Pancreas (tissue), 10 donors: ENCODE measurements at regions not wholly inside any gene's neighbourhood (a gene's known extent, or its start where the extent isn't known, plus 50 kb on each side); places are given as distances from the start of the nearest gene placed in this dataset.
"Not testable (repeated sequence)": the region's sequence is repeated elsewhere in the genome, so short reads cannot be mapped to it uniquely, and the experiment has no call there.

Source experiments
- ATAC-seq, 4 donors: fragments of 200-7000 bp; cut with Tn5 transposase; one replicate each; pipeline versions ENCODE4 v1.8.0 to v1.9.1; 2020; ENCODE audit warnings: mild to moderate bottlenecking in 4 of 4, moderate library complexity in 4 of 4
- DNase-seq, 6 donors: peaks; one replicate each; pipeline ENCODE4 v3.0.0-alpha.2; 2020
- FAIRE-seq: peaks from 2 replicates; lab custom pipeline; 2012; peaks lifted over from hg19 to GRCh38; lab: Jason Lieb, UNC
- H3K27ac ChIP-seq, 4 donors: fragments of 200-600 bp; sonication (generic); 1 replicate in 3 of 4; 2 replicates in 1 of 4; pipeline versions ENCODE4 v1.5.0 to v1.8.0; 2020
- H3K27me3 ChIP-seq, 4 donors: fragments of 200-600 bp; one replicate each; pipeline ENCODE4 v1.8.0; 2021
- H3K36me3 ChIP-seq, 3 donors: fragments of 200-600 bp; sonication (generic) in 1 of 3; one replicate each; pipeline versions ENCODE4 v1.5.0 to v1.8.0; 2020 to 2021
- H3K4me1 ChIP-seq, 3 donors: fragments of 200-600 bp; one replicate each; pipeline ENCODE4 v1.8.0; 2021
- H3K4me3 ChIP-seq, 4 donors: fragments of 200-600 bp; sonication (generic) in 2 of 4; one replicate each; pipeline versions ENCODE4 v1.5.0 to v1.8.0; 2020 to 2021
- H3K9me3 ChIP-seq, 4 donors: fragments of 200-600 bp; one replicate each; pipeline ENCODE4 v1.8.0; 2021
- CTCF ChIP-seq, 4 donors: fragments of 200-600 bp; sonication (generic) in 3 of 4; IDR thresholded peaks; one replicate each; pipeline versions ENCODE4 v1.5.0 to v1.8.0; 2021; ENCODE audit warnings: antibody characterized with exemption in 4 of 4
- WGBS, 2 donors: extraction: QIAGEN DNeasy Blood & Tissue Kit; methylation state at CpG; one replicate each; pipeline ENCODE4 v1.1.7; 2013; 5-methylcytosine and 5-hydroxymethylcytosine counted together
- intact Hi-C, 3 donors: fragments of 100-400 bp; cut with DNase I; formaldehyde crosslinking; loops; one replicate each; pipeline versions ENCODE4 v1.11.1 to v1.14.2; 2022
- donor health status: healthy with polysubstance abuse.
- donor health status: DM: no; HTN: no; CAD: no; lungs with moderate emphysema.
- donor health status: DM: no; HTN: no; CAD: no.
- donor health status: control.
- donor health status: control.
- donor health status: Bipolar disorder and iron deficiency.
- donor health status: DM: yes; HTN: yes; CAD: no.
- donor health status: DM: no; HTN: no; CAD: no.
- donor health status: DM: no; HTN: no; CAD: no.
- donor health status: DM: yes; HTN: yes; CAD: no.

GRCh38 chr10:64430690-64431323 is 909.6 kb downstream of the REEP3 start:
- intact Hi-C loops, result no loop called here
- no peak for DNase-seq
- TF ChIP-seq CTCF (IDR thresholded peaks at IDR 0.05), result peak in 1 of 4 donors; percentile 14
- H3K27me3 ChIP-seq, result no peaks in the 10 kb centered on the region
- no peak overlapping the region for H3K4me3 ChIP-seq
- H3K4me1 ChIP-seq, result no peaks in the 10 kb centered on the region
- H3K27ac ChIP-seq, result no peak overlapping the region
- peak in 2 of 4 donors; percentile 53 to 60 for ATAC-seq
- no peaks in the 10 kb centered on the region for H3K9me3 ChIP-seq
- FAIRE-seq, result no peak
- WGBS, 2 donors, result 15 to 18% methylated on average over 2 of the region's 2 CpGs
- no peaks in the 10 kb centered on the region for H3K36me3 ChIP-seq

GRCh38 chr10:64441872-64442271 is 920.7 kb downstream of the REEP3 start:
- ATAC-seq, H3K27ac ChIP-seq, intact Hi-C loops, DNase-seq, H3K9me3 ChIP-seq, H3K36me3 ChIP-seq, H3K4me1 ChIP-seq, H3K4me3 ChIP-seq, FAIRE-seq, H3K27me3 ChIP-seq: not testable (repeated sequence)
- WGBS, 2 donors, result 84 to 85% methylated on average over 14 of the region's 14 CpGs

GRCh38 chr10:64444163-64444562 is 923.0 kb downstream of the REEP3 start:
- Histone ChIP-seq H3K36me3 (no peaks in the 10 kb centered on the region), H3K4me1 (no peaks in the 10 kb centered on the region), H3K4me3 (no peak overlapping the region), H3K9me3 (no peaks in the 10 kb centered on the region), H3K27me3 (no peaks in the 10 kb centered on the region), H3K27ac (no peak overlapping the region)
- ATAC-seq (no peak), FAIRE-seq (no peak), DNase-seq (no peak)
- TF ChIP-seq CTCF (IDR thresholded peaks at IDR 0.05), result no peak
- intact Hi-C loops, result no loop called here

GRCh38 chr10:64444564-64444963 is 923.4 kb downstream of the REEP3 start:
- 77 to 81% methylated on average over 2 of the region's 2 CpGs for WGBS, 2 donors
- ATAC-seq, result no peak
- no peak for TF ChIP-seq CTCF (IDR thresholded peaks at IDR 0.05)
- H3K4me3 ChIP-seq, result no peak overlapping the region
- no peak for FAIRE-seq
- no peak overlapping the region for H3K27ac ChIP-seq
- no peaks in the 10 kb centered on the region for H3K9me3 ChIP-seq
- no peaks in the 10 kb centered on the region for H3K4me1 ChIP-seq
- DNase-seq, result no peak
- intact Hi-C loops, result no loop called here
- no peaks in the 10 kb centered on the region for H3K36me3 ChIP-seq
- no peaks in the 10 kb centered on the region for H3K27me3 ChIP-seq

GRCh38 chr10:64449603-64450002 is 928.4 kb downstream of the REEP3 start:
- no peaks in the 10 kb centered on the region for H3K27me3 ChIP-seq
- no peaks in the 10 kb centered on the region for H3K36me3 ChIP-seq
- no peak overlapping the region for H3K4me3 ChIP-seq
- H3K9me3 ChIP-seq, result no peaks in the 10 kb centered on the region
- H3K27ac ChIP-seq, result no peak overlapping the region
- ATAC-seq (no peak), DNase-seq (no peak), FAIRE-seq (no peak)
- intact Hi-C loops, result no loop called here
- no peaks in the 10 kb centered on the region for H3K4me1 ChIP-seq
- TF ChIP-seq CTCF (IDR thresholded peaks at IDR 0.05), result no peak
